Activated CD8-positive, alpha-beta memory T cell treated with anti-CD3 and anti-CD28 coated beads, Interleukin-2, amount 50 U/mL, for 1 hour (primary cell): ENCODE measurements at regions not wholly inside any gene's neighbourhood (a gene's known extent, or its start where the extent isn't known, plus 50 kb on each side); places are given as distances from the start of the nearest gene placed in this dataset.
"Not testable (repeated sequence)": the region's sequence is repeated elsewhere in the genome, so short reads cannot be mapped to it uniquely, and the experiment has no call there.

Experiments used
- DNase-seq: peaks from one replicate; pipeline ENCODE4 v3.0.0-alpha.2; 2020; ENCODE audit errors: extremely low read depth

DNA sequence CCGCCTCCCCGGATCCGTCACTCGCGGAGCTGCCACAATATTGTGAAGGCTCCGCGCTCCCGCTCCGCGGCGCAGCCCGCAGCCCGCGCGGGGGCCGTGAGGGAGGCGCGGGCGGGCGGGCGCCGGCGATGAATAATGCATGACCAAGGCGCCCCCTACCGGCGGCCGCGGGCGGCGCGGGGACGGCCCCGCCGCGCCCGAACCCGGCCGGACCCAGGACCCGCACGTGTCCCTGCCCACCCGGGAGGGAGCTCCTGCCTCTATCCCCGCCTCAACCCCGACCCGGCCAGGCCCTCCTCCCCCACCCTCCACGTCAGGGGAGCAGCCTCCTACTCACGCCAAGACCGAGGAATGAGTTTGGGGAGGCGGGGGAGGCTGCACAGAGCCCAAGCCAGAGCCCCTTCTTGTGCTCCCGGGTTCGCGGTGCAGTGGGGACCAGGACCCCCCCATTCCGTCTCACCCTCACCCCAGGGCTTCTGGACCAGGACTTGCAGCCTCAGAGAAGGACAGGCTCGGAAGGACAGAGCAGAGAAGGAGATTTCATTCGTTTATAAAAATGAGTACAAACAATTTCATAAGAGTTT, 70.8 kb upstream of the CASZ1 start:
- peak; percentile 19 for DNase-seq

GRCh38 chr1:10867914-10868598, 71.6 kb upstream of the CASZ1 start:
- no peak for DNase-seq

DNA sequence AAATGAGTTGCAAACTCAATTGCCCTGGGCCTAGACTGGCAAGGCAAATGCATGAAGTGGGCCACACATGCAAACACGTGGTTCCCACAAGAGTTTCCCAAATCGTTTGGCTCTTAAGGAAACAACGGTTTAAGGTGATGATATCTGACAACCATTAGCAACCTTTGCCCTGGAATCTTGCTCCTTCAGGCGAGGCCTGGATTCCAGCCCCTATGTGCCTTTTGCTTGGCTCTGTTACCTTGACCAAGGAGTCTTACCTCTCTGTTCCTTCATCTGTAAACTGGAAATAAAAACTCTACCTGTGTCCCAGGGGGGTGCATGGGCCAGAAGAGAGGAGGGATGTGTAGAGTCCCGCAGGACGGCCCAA, 72.1 kb upstream of the CASZ1 start:
- DNase-seq = no peak

GRCh38 chr1:10869933-10870332, 73.5 kb upstream of the CASZ1 start:
- DNase-seq = no peak

DNA sequence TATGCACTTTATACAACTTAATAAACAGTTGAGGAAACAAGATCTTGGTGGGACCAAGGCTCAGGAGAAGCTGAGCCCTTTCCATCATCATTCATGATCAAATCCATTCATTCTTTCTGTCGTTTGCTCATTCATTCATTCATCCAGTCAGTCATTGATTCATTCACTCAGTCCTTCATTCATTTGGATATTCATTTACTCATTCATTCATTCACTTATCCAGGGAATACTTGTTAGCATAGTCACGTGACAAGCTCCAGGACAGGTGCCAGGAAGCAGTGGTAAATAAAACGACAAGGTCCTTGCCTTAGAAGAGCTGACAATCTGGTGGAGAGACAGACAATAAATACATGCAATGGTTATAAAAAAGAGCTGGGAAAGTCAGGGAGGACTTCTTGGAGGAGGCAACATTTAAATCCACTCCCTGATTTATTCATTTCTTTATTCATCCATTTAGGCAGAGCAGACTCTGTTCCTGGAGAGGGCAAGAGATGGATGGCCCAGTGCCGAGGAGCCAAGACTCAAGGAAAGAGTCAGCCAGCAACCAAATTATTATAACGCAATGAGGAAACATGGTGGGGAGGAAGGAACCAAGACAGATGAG, 74.1 kb upstream of the CASZ1 start:
- no peak for DNase-seq

DNA sequence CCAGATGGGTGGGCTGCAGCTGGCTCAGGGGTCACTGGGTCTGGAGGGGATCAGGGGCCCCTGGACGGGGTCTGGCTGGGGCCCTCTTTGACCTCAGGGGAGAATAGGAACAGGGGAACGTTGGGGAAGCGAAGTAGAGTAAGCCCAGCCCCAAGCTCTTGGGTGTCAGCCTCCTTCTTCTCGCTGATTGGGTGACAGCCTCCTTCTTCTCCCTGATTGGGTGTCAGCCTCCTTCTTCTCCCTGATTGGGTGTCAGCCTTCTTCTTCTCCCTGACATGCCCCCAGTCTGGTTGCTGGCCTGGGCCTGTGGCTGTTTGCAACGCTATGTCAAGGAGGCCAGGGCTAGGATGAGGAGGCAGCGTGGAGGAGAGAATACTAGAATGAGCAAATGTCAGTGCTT, 76.7 kb upstream of the CASZ1 start:
- DNase-seq = no peak

GRCh38 chr1:10874351-10874750, 77.9 kb upstream of the CASZ1 start:
- no peak for DNase-seq

DNA sequence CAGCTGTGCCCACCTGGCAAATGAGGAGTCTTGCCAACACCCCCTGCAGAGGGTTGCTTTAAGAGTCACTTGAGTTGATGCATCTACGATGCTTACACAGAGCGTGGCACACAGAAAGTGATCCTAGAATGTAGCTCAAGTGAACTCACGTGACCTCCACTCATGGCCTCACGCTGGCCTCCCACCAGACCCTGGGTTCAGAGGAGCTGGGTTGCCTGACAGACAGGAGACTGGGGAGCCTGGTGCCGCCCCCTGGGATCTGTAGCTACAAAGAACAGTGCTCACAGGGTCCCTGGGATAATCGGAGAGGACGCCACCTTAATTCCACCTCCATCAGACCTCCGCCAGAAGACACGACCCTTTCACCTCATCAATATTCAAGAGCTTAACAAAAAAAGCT, 81.4 kb upstream of the CASZ1 start:
- no peak for DNase-seq

GRCh38 chr1:10878469-10878868, 82.0 kb upstream of the CASZ1 start:
- no peak for DNase-seq

DNA sequence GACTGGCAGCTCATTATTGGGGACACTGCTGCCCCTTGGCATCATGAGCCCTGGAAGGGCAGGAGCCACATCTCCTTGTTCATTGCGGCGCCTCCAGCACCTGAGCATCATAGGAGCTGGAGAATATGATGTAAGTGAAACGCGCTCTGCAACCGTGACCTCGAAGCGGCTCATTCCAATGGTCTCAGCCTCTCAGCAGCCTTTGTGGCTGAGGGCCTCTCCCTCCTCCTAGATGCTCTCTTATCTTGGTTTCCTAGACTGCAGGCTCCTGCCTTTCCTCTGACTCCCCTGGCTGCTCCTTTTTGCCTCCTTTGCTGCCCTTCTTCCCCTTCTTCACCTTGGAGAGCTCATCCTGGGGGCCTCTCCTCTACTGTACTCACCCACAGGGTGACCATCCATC, 83.6 kb upstream of the CASZ1 start:
- no peak for DNase-seq

GRCh38 chr1:10881046-10881445, 84.6 kb upstream of the CASZ1 start:
- DNase-seq = no peak

- no peak for DNase-seq
These were observed 85.6 kb upstream of the CASZ1 start for GRCh38 chr1:10882069-10882468.

DNA sequence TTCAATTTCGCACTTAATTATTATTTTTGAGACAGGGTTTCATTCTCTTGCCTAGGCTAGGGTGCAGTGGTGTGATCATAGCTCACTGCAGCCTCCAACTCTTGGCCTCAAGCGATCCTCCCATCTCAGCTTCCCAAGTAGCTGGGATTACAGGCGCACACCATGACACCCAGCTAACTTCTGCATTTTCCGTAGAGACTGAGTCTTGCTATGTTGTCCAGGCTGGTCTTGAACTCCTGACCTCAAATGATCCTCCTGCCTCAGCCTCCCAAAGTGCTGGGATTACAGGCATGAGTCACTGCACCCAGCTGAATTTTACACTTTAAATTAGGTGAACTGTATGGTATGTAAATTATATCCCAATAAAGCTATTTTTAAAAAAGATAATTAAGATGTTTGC, 90.6 kb upstream of the CASZ1 start:
- DNase-seq = not testable (repeated sequence)

GRCh38 chr1:10888291-10888690, 91.8 kb upstream of the CASZ1 start:
- DNase-seq = no peak

GRCh38 chr1:10888791-10889649, 92.6 kb upstream of the CASZ1 start:
- no peak for DNase-seq

DNA sequence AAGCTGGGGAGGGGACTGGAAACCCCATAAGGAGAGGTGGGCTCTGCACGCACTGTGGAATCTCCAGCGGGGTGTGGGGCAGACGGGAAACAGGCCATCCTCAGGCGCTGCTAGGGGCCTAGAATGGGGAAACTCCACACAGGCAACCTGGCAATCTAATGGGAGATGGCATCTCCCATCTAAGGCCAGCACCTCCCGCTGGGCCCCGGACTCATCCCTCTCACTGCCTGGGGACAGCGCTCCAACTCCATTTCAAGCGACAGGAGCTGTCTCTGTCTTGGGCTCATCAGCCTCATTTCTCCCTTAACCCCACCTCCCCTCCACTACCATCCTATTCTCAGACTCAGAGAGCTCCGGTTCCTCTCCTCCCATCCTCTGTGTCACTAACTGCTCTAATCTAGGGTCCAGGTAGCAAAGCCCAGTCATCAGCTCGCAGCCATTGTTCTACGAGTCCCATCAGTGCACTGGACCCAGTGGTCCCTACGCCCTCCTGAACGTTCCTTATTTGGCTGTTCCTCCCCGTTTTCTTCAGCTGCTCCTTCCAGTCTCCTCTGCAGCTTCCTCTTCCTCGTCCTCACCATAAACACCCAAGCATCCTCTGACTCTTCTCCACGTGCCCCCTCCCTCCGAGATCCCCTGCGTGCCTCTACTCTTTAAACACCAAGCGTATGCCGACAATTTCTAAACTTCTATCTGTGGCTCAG, 93.4 kb upstream of the CASZ1 start:
- DNase-seq = no peak

DNA sequence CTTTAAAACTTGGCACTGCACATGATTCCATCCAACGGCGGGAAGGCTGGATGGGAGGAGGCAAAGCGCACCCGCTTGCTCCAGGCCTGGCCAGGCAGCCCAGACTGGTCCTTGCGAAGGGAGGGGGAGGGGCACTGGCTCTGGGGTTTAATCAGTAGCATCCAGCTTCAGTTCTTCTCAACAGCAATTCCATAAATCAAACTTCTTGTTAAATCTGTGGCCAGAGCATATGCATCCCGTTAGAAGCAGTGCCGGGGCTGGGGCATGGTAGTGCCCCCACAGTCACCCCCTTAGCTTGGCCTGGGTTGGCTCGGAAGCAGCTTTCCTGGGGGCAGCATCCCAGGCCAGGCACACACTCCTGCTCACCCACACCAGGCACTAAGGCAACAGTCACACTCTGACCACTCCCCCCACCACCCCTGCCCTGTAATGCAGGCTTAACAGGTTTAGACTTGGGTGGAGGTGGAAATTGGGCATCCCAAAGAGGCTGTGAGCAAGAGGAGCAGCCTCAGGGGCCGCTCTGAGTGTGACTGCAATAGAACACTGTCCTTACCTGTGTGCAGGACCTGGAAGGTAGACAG, 94.1 kb upstream of the CASZ1 start:
- no peak for DNase-seq

- DNase-seq = no peak
These were observed 94.6 kb upstream of the CASZ1 start for GRCh38 chr1:10891091-10891490.

DNA sequence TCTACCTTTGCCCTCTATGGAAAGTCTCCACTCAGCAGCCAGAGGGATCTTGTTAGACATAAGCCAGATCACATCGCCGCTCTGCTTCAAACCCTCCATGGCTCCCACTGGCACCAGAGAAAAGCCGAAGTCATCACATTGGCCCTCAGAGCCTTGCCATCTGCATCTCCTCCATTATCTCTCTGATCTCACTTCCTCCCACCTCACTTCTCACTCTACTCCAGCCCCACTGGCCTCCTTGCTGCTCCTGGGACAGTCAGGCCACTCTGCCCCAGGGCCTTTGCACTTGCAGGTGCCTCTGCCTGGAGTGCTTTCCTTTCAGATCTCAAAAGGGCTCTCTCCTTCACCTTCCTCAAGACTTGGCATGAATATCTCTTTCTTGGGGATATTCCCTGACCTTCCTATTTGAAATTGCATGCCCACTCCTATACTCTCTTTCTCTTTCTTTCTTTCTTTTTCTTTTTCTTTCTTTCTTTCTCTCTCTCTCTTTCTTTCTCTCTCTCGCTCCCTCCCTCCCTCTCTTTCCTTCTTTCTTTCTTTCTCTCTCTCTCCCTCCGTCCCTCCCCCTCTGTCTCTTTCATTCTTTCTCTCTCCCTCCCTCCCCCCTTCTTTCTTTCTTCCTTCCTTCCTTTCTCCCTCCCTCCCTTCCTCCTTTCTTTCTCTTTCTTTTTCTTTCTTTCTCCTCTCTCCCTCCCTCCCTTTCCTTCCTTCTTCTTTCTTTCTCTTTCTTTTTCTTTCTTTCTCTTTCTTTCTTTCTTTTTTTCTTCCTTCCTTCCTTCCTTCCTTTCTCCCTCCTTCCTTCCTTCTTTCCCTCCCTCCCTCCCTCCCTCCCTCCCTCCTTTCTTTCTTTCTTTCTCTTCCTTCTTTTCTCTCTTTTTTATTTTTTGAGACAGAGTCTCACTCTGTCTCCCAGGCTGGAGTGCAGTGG, 96.0 kb upstream of the CASZ1 start:
- no peak for DNase-seq

- no peak for DNase-seq
These were observed 99.2 kb upstream of the CASZ1 start for GRCh38 chr1:10895621-10896020.

DNA sequence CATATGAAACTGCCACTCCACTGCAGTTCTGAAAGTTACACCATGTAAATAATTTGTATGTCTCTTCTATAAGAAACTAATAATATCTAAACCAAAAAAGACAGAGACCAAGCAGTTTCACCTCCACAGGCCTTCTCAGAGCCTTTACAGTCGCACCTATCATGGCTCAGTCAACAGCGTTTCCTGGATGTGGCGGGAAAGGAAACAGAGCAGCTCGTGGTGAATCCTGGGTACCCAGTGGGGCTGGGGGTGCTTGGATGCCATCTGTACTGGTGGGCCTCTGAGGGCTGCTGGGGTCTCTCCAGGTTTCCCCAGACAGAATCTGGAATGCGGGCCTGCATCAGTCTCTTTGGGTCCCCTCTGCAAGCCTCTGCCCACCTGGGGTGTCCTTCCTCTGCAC, 100.2 kb upstream of the CASZ1 start:
- DNase-seq = no peak
